Ishikawa (cell line): ENCODE measurements at regions not wholly inside any gene's neighbourhood (a gene's known extent, or its start where the extent isn't known, plus 50 kb on each side); places are given as distances from the start of the nearest gene placed in this dataset.

Source experiments
- CEBPB ChIP-seq: IDR thresholded peaks from 2 replicates; pipeline ENCODE4 v1.6.1; 2012
- EP300 ChIP-seq: IDR thresholded peaks from 2 replicates; pipeline ENCODE4 v1.6.1; 2012; ENCODE audit warnings: borderline replicate concordance
- FOXM1 ChIP-seq: IDR thresholded peaks from 2 replicates; pipeline ENCODE4 v1.6.1; 2012; ENCODE audit warnings: low read depth, borderline replicate concordance
- NFIC ChIP-seq: IDR thresholded peaks from 2 replicates; pipeline ENCODE4 v1.6.1; 2012
- RAD21 ChIP-seq: IDR thresholded peaks from 2 replicates; pipeline ENCODE4 v1.6.1; 2012; ENCODE audit warnings: low read depth
- REST ChIP-seq: IDR thresholded peaks from 2 replicates; pipeline ENCODE4 v1.6.1; 2012; ENCODE audit warnings: low read depth, mild to moderate bottlenecking
- TAF1 ChIP-seq: IDR thresholded peaks from 2 replicates; pipeline ENCODE4 v1.6.1; 2012; ENCODE audit warnings: low read depth, mild to moderate bottlenecking
- TEAD4 ChIP-seq: IDR thresholded peaks from 2 replicates; pipeline ENCODE4 v1.6.1; 2012
- USF1 ChIP-seq: IDR thresholded peaks from 2 replicates; pipeline ENCODE4 v1.6.1; 2012
- YY1 ChIP-seq: IDR thresholded peaks from 2 replicates; pipeline ENCODE4 v1.6.1; 2012; ENCODE audit warnings: low read depth
- TF ChIP-seq, protein P1 (sequence below): IDR thresholded peaks from 2 replicates; pipeline ENCODE4 v1.6.1; 2012

DNA sequence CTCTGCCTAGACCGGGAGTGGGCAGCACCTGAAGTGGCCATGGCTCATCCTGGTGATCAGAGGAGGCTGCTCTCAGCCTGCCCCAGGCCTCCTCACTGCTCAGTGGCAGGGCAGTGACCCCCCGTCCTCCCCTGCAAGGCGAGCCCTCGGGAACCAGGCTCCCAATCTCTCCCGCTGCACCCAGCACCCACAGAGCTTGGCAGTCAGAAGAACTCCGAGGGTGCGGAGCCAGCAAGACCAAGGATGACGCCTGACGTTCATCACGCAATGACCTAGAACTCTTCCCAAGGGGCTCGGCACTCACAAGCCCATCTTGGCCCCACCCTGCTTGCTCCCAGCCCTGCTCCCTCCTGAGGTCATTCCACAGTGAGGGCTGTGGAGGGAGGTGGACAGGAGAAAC is 189.8 kb upstream of the SALL3 start:
- TF ChIP-seq RAD21, result no peak
- no peak for TF ChIP-seq EP300
- no peak for TF ChIP-seq REST
- no peak for TF ChIP-seq YY1
- no peak for TF ChIP-seq CEBPB
- no peak for TF ChIP-seq NFIC
- no peak for TF ChIP-seq TAF1
- no peak for TF ChIP-seq USF1
- TF ChIP-seq FOXM1, result no peak
- TF ChIP-seq TEAD4, result no peak
- TF ChIP-seq, protein P1, sequence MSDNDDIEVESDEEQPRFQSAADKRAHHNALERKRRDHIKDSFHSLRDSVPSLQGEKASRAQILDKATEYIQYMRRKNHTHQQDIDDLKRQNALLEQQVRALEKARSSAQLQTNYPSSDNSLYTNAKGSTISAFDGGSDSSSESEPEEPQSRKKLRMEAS, result no peak
